PC-3 (cell line): ENCODE measurements at regions not wholly inside any gene's neighbourhood (a gene's known extent, or its start where the extent isn't known, plus 50 kb on each side); places are given as distances from the start of the nearest gene placed in this dataset.

Experiments
- EZH2 ChIP-seq: fragments of 300-600 bp; sonication (generic); IDR thresholded peaks from one replicate; pipeline ENCODE4 v1.6.1; 2017; ENCODE audit warnings: antibody characterized with exemption, mild to moderate bottlenecking, low read length; ENCODE audit not compliant: unreplicated experiment
- TF ChIP-seq, protein P1 (sequence below): fragments of 300-600 bp; sonication (generic); conservative IDR thresholded peaks from 2 replicates; pipeline ENCODE4 v1.5.1; 2017; ENCODE audit warnings: antibody characterized with exemption, low read depth, mild to moderate bottlenecking, low read length

DNA sequence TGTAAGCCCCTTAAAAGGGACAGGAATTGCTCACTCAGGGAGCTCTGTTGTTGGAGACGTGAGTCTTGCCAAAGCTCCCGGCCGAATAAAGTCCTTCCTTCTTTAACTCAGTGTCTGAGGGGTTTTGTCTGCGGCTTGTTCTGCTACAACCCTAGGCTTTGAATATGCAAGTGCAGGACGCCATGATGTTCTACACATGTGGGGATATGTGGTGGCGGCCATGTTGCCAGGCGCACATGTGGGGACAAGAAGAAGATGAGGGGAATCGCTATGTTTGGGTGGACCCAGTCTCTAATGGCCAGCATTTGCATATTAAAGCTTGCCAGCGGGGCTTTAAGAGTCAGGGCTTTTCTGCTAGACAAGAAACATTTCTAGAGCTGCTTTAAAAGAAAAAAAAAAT lies 96.8 kb upstream of the CA10 start:
- TF ChIP-seq, protein P1, sequence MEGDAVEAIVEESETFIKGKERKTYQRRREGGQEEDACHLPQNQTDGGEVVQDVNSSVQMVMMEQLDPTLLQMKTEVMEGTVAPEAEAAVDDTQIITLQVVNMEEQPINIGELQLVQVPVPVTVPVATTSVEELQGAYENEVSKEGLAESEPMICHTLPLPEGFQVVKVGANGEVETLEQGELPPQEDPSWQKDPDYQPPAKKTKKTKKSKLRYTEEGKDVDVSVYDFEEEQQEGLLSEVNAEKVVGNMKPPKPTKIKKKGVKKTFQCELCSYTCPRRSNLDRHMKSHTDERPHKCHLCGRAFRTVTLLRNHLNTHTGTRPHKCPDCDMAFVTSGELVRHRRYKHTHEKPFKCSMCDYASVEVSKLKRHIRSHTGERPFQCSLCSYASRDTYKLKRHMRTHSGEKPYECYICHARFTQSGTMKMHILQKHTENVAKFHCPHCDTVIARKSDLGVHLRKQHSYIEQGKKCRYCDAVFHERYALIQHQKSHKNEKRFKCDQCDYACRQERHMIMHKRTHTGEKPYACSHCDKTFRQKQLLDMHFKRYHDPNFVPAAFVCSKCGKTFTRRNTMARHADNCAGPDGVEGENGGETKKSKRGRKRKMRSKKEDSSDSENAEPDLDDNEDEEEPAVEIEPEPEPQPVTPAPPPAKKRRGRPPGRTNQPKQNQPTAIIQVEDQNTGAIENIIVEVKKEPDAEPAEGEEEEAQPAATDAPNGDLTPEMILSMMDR: no peak
- no peak for TF ChIP-seq EZH2
